ENCODE measurements at regions not wholly inside any gene's neighbourhood (a gene's known extent, or its start where the extent isn't known, plus 50 kb on each side); places are given as distances from the start of the nearest gene placed in this dataset.

DNA sequence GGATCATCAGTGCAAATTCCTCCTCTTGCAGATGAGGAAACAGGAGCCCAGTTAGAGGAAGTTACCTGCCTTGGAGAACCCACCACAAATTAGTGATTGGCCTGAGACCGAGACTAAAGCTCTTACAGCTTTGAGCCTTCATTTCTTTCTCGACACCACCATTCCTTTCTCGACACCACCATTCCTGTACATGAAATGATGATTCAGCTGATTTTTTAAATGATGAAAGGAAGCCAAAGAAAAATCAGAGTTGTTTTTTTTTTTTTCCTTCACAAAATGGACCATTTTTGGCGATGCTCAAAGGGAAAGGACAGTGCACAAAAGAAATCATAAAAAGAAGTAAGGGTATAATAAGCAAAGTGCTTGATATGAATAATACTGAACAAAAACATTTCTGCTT lies 1080.2 kb upstream of the AUTS2 start:
- Histone ChIP-seq H4K8ac (ENCODE audit: low read length) (no peak overlapping the region), H3K36me3 (ENCODE audit: control insufficient read depth in 1 of 2, insufficient read depth in 2 of 2, low read depth in 1 of 2, low read length in 2 of 2) (no peaks in the 10 kb centered on the region), H3K9me3 (ENCODE audit: control insufficient read depth, low read length) (no peaks in the 10 kb centered on the region), H2BK120ac (ENCODE audit: low read depth, low read length) (no peak overlapping the region), H3K9ac (ENCODE audit: low read length) (no peak overlapping the region), H3K27ac (ENCODE audit: low read length, poor library complexity, severe bottlenecking) (no peak overlapping the region), H4K91ac (ENCODE audit: low read length) (no peak overlapping the region), H3K4me3 (ENCODE audit: insufficient read depth in 1 of 2, low read depth in 1 of 2, low read length in 2 of 2) (no peak overlapping the region), H2BK12ac (ENCODE audit: low read length in 2 of 2) (no peak overlapping the region), H3K4me1 (ENCODE audit: control insufficient read depth, insufficient read depth, low read depth, low read length) (no peaks in the 10 kb centered on the region), H2AFZ (ENCODE audit: low read depth, low read length) (no peak overlapping the region), H3K18ac (ENCODE audit: low read depth in 1 of 2, low read length in 2 of 2) (no peak overlapping the region), H3K79me1 (replicated peaks; ENCODE audit: low read length, poor library complexity, severe bottlenecking) (no peaks in the 10 kb centered on the region), H2AK5ac (ENCODE audit: low read length, severe bottlenecking) (no peak overlapping the region), H2BK15ac (ENCODE audit: low read depth, poor library complexity, severe bottlenecking) (no peak overlapping the region), H2BK5ac (ENCODE audit: low read depth, low read length, poor library complexity, severe bottlenecking) (no peak overlapping the region), H3K14ac (ENCODE audit: low read length in 2 of 2) (no peak overlapping the region), H3K27me3 (ENCODE audit: control insufficient read depth in 1 of 2, insufficient read depth in 1 of 2, low read length in 2 of 2) (no peaks in the 10 kb centered on the region), H3K4me2 (ENCODE audit: low read length, poor library complexity, severe bottlenecking) (no peak overlapping the region), H3K4ac (ENCODE audit: low read depth in 1 of 2, low read length in 2 of 2) (no peak overlapping the region), H3K23ac (ENCODE audit: low read length in 2 of 2) (no peak overlapping the region)
- WGBS: no CpG with 5 or more reads among the region's 4 CpGs
- no peak for DNase-seq

DNA sequence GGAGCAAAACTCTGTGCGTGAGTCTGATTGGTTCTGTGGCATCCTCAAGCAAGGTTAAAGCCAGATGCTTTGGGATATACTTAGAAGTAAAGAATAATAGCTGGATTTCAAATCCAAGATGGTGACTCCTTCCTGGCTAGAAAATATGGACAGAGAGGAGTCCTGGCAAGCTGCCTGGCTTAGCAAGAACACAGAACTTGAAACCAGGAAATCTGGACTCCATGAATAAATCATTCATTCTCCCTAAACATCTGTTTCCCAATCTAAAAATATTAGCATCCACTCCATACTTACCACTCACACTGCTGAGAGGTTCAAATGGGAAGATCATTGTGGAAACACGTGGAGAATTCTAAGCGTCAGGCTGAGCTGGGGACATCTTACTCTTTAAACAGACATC lies 1074.1 kb upstream of the AUTS2 start:
- H3K9me3 ChIP-seq (ENCODE audit: control insufficient read depth, low read length): no peaks in the 10 kb centered on the region
- H3K23ac ChIP-seq (ENCODE audit: low read length in 2 of 2): no peak overlapping the region
- no peak overlapping the region for H2AK5ac ChIP-seq (ENCODE audit: low read length, severe bottlenecking)
- H3K4me1 ChIP-seq (ENCODE audit: control insufficient read depth, insufficient read depth, low read depth, low read length): no peaks in the 10 kb centered on the region
- H2BK120ac ChIP-seq (ENCODE audit: low read depth, low read length): no peak overlapping the region
- no peak overlapping the region for H2BK12ac ChIP-seq (ENCODE audit: low read length in 2 of 2)
- no peak overlapping the region for H3K27ac ChIP-seq (ENCODE audit: low read length, poor library complexity, severe bottlenecking)
- H2AFZ ChIP-seq (ENCODE audit: low read depth, low read length): no peak overlapping the region
- no peak overlapping the region for H2BK15ac ChIP-seq (ENCODE audit: low read depth, poor library complexity, severe bottlenecking)
- no peaks in the 10 kb centered on the region for H3K36me3 ChIP-seq (ENCODE audit: control insufficient read depth in 1 of 2, insufficient read depth in 2 of 2, low read depth in 1 of 2, low read length in 2 of 2)
- no peak overlapping the region for H3K4ac ChIP-seq (ENCODE audit: low read depth in 1 of 2, low read length in 2 of 2)
- H4K8ac ChIP-seq (ENCODE audit: low read length): no peak overlapping the region
- H4K91ac ChIP-seq (ENCODE audit: low read length): no peak overlapping the region
- H3K14ac ChIP-seq (ENCODE audit: low read length in 2 of 2): no peak overlapping the region
- no peaks in the 10 kb centered on the region for H3K27me3 ChIP-seq (ENCODE audit: control insufficient read depth in 1 of 2, insufficient read depth in 1 of 2, low read length in 2 of 2)
- no peak overlapping the region for H3K9ac ChIP-seq (ENCODE audit: low read length)
- 82% methylated on average over 3 of the region's 3 CpGs for WGBS
- H3K4me3 ChIP-seq (ENCODE audit: insufficient read depth in 1 of 2, low read depth in 1 of 2, low read length in 2 of 2): no peak overlapping the region
- H3K4me2 ChIP-seq (ENCODE audit: low read length, poor library complexity, severe bottlenecking): no peak overlapping the region
- no peaks in the 10 kb centered on the region for H3K79me1 ChIP-seq (replicated peaks; ENCODE audit: low read length, poor library complexity, severe bottlenecking)
- H2BK5ac ChIP-seq (ENCODE audit: low read depth, low read length, poor library complexity, severe bottlenecking): no peak overlapping the region
- no peak overlapping the region for H3K18ac ChIP-seq (ENCODE audit: low read depth in 1 of 2, low read length in 2 of 2)
- DNase-seq: no peak

- Histone ChIP-seq H3K23ac (ENCODE audit: low read length in 2 of 2) (no peak overlapping the region), H3K27me3 (ENCODE audit: control insufficient read depth in 1 of 2, insufficient read depth in 1 of 2, low read length in 2 of 2) (peaks cover 0 to 2% of the 10 kb centered on the region in 2 experiments), H3K4me2 (ENCODE audit: low read length, poor library complexity, severe bottlenecking) (no peak overlapping the region), H2BK12ac (ENCODE audit: low read length in 2 of 2) (no peak overlapping the region), H3K4ac (ENCODE audit: low read depth in 1 of 2, low read length in 2 of 2) (no peak overlapping the region), H4K8ac (ENCODE audit: low read length) (no peak overlapping the region), H2AFZ (ENCODE audit: low read depth, low read length) (no peak overlapping the region), H3K36me3 (ENCODE audit: control insufficient read depth in 1 of 2, insufficient read depth in 2 of 2, low read depth in 1 of 2, low read length in 2 of 2) (no peaks in the 10 kb centered on the region), H3K14ac (ENCODE audit: low read length in 2 of 2) (no peak overlapping the region), H3K27ac (ENCODE audit: low read length, poor library complexity, severe bottlenecking) (no peak overlapping the region), H3K4me3 (ENCODE audit: insufficient read depth in 1 of 2, low read depth in 1 of 2, low read length in 2 of 2) (no peak overlapping the region), H4K91ac (ENCODE audit: low read length) (no peak overlapping the region), H2AK5ac (ENCODE audit: low read length, severe bottlenecking) (no peak overlapping the region), H2BK120ac (ENCODE audit: low read depth, low read length) (no peak overlapping the region), H2BK15ac (ENCODE audit: low read depth, poor library complexity, severe bottlenecking) (no peak overlapping the region), H3K9me3 (ENCODE audit: control insufficient read depth, low read length) (no peaks in the 10 kb centered on the region), H3K79me1 (replicated peaks; ENCODE audit: low read length, poor library complexity, severe bottlenecking) (no peaks in the 10 kb centered on the region), H3K9ac (ENCODE audit: low read length) (no peak overlapping the region), H3K4me1 (ENCODE audit: control insufficient read depth, insufficient read depth, low read depth, low read length) (no peaks in the 10 kb centered on the region), H2BK5ac (ENCODE audit: low read depth, low read length, poor library complexity, severe bottlenecking) (no peak overlapping the region), H3K18ac (ENCODE audit: low read depth in 1 of 2, low read length in 2 of 2) (no peak overlapping the region)
- DNase-seq: no peak
- 84% methylated on average over 4 of the region's 4 CpGs for WGBS
Observed at GRCh38 chr7:68529221-68529620, 1069.1 kb upstream of the AUTS2 start.

- H3K9me3 ChIP-seq (ENCODE audit: control insufficient read depth, low read length): no peaks in the 10 kb centered on the region
- no peak overlapping the region for H2BK120ac ChIP-seq (ENCODE audit: low read depth, low read length)
- H4K8ac ChIP-seq (ENCODE audit: low read length): no peak overlapping the region
- H3K4ac ChIP-seq (ENCODE audit: low read depth in 1 of 2, low read length in 2 of 2): no peak overlapping the region
- no peak overlapping the region for H3K27ac ChIP-seq (ENCODE audit: low read length, poor library complexity, severe bottlenecking)
- peaks cover 0 to under 1% of the 10 kb centered on the region in 2 experiments for H3K27me3 ChIP-seq (ENCODE audit: control insufficient read depth in 1 of 2, insufficient read depth in 1 of 2, low read length in 2 of 2)
- no peaks in the 10 kb centered on the region for H3K4me1 ChIP-seq (ENCODE audit: control insufficient read depth, insufficient read depth, low read depth, low read length)
- H3K23ac ChIP-seq (ENCODE audit: low read length in 2 of 2): no peak overlapping the region
- no peaks in the 10 kb centered on the region for H3K79me1 ChIP-seq (replicated peaks; ENCODE audit: low read length, poor library complexity, severe bottlenecking)
- H3K4me2 ChIP-seq (ENCODE audit: low read length, poor library complexity, severe bottlenecking): no peak overlapping the region
- no peak overlapping the region for H3K18ac ChIP-seq (ENCODE audit: low read depth in 1 of 2, low read length in 2 of 2)
- H3K14ac ChIP-seq (ENCODE audit: low read length in 2 of 2): no peak overlapping the region
- H3K4me3 ChIP-seq (ENCODE audit: insufficient read depth in 1 of 2, low read depth in 1 of 2, low read length in 2 of 2): no peak overlapping the region
- H2AK5ac ChIP-seq (ENCODE audit: low read length, severe bottlenecking): no peak overlapping the region
- no peak overlapping the region for H2AFZ ChIP-seq (ENCODE audit: low read depth, low read length)
- WGBS: 94% methylated on average over 22 of the region's 22 CpGs
- no peak for DNase-seq
- H3K9ac ChIP-seq (ENCODE audit: low read length): no peak overlapping the region
- H4K91ac ChIP-seq (ENCODE audit: low read length): no peak overlapping the region
- no peaks in the 10 kb centered on the region for H3K36me3 ChIP-seq (ENCODE audit: control insufficient read depth in 1 of 2, insufficient read depth in 2 of 2, low read depth in 1 of 2, low read length in 2 of 2)
- H2BK5ac ChIP-seq (ENCODE audit: low read depth, low read length, poor library complexity, severe bottlenecking): no peak overlapping the region
- H2BK15ac ChIP-seq (ENCODE audit: low read depth, poor library complexity, severe bottlenecking): no peak overlapping the region
- H2BK12ac ChIP-seq (ENCODE audit: low read length in 2 of 2): no peak overlapping the region
Observed at GRCh38 chr7:68535266-68535665, 1063.0 kb upstream of the AUTS2 start.
